HG03095 (cell line): ENCODE measurements at regions not wholly inside any gene's neighbourhood (a gene's known extent, or its start where the extent isn't known, plus 50 kb on each side); places are given as distances from the start of the nearest gene placed in this dataset.
"Not testable (repeated sequence)": the region's sequence is repeated elsewhere in the genome, so short reads cannot be mapped to it uniquely, and the experiment has no call there.

ENCODE experiments used
- ATAC-seq: cut with Tn5 transposase; IDR thresholded peaks from one replicate; pipeline ENCODE4 v1.9.1; 2021; ENCODE audit warnings: moderate library complexity; ENCODE audit not compliant: unreplicated experiment

DNA sequence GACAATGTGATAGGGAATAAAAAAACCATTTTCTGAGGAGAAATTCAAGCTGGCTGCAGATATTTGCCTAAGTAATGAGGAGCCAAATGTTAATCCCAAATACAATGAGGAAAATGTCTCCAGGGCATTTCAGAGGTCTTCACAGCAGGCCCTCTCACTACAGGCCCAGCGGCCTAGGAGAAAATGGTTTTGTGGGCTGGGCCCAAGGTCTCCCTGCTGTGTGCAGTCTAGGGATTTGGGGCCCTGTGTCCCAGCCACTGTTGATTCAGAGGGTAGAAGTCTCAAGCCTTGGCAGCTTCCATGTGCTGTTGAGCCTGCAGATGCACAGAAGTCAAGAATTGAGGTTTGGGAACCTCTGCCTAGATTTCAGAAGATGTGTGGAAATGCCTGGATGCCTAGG, 778.7 kb downstream of the CENPC start:
- no peak for ATAC-seq

DNA sequence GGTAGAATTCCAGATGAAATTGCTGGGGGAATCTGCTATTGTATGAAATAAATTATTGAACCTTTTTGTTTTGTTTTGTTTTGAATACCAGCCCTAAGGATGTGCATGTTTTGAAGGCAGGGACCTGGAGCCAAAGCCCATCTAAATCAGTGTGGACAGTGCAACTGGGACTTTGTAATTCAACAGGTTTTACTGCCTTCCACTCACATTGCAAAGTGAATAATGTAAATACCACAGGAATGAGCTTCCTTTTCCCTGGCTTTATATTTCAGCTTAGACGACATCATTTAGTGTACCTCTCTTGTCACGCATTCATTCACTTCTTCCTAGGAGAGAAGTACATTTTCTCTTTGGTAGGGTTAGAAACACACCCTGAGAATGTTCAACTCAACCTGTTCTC, 795.0 kb downstream of the CENPC start:
- no peak for ATAC-seq

DNA sequence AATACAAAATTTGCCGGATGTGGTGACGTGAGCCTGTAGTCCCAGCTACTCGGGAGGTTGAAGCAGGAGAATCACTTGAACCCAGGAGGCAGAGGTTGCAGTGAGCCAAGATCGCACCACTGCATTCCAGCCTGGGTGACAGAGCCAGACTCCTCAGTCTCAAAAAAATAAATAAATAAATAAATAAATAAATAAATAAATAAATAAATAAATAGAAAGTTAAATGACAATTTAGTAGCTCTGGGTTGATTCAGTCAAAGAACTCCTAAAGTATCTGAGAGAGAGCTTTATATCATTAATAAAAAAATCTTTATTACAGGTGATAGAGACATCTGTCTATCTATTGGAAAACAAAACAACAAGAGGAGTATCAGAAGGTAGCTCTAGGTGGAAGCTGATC, 798.4 kb downstream of the CENPC start:
- not testable (repeated sequence) for ATAC-seq

DNA sequence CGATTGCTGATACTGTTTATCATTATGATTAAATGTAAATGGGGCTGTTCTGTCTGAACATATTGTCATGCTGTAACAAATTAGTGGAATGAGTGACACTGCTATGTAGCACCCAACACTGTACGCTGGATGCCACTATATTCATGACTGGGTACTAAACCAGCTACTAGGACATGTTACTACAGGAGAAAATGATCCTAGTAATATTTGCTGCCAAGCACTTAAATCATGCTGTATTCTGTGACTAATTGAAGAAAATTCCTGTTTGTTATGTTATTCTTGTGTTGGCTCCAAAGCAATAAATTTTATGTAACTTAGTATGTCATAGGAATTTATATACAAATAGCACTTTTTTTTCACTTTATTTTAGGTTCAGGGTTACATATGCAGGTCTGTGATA, 804.2 kb downstream of the CENPC start:
- no peak for ATAC-seq

DNA sequence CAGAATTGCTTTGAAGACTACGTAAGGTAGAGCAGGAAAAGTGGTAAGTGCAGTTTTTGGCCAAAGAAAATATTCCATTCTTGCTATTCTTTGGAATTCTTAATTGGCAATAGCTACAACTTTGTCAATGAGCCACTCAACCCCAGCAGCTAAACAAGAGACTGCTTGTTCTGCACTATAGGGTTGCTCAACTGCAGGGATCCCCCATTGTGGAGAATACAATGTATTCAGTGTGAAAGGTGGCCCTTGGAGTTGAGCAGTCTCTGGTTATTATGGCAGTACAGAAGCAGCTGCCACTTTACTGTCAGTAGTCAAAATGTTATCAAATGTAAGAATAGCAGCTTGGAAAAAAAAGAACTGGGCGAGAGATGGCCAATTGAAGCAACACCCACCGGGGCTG, 808.7 kb downstream of the CENPC start:
- ATAC-seq: no peak

DNA sequence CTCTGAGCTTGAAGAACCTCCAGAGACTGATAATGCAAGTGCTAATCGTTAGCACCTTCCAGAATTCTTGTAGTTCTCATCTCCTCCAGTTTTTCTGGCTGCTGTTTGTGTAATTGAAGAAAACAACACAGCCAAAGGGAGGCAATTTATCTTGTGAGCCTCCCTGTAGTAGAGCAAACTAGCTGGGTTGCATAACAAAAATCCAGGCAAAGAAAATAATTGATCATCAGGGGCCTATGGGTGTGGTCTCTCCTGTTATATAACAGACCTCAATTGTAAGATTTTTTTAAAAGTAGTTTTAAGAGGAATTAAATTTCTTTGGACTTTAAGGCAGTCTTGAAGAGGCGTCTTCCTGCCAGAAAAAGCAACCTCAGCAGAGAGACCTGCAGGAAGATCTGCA, 817.0 kb downstream of the CENPC start:
- ATAC-seq: no peak

DNA sequence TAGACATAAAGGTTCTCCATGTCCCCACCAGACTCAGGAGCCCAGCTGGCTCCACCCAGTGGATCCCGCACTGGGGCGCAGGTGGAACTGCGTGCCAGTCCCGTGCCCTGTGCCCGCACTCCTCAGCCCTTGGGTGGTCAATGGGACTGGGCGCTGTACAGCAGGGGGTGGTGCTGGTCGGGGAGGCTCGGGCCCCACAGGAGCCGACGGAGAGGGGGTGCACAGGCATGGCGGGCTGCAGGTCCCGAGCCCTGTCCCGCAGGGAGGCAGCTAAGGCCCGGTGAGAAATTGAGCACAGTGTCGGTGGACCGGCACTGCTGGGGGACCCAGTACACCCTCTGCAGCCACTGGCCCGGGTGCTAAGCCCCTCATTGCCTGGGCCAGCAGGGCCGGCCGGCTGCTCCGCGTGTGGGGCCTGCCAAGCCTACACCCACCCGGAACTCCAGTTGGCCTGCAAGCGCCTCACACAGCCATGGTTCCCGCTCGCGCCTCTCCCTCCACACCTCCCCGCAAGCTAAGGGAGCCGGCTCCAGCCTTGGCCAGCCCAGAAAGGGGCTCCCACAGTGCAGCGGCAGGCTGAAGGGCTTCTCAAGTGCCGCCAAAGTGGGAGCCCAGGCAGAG, 832.9 kb downstream of the CENPC start:
- not testable (repeated sequence) for ATAC-seq

DNA sequence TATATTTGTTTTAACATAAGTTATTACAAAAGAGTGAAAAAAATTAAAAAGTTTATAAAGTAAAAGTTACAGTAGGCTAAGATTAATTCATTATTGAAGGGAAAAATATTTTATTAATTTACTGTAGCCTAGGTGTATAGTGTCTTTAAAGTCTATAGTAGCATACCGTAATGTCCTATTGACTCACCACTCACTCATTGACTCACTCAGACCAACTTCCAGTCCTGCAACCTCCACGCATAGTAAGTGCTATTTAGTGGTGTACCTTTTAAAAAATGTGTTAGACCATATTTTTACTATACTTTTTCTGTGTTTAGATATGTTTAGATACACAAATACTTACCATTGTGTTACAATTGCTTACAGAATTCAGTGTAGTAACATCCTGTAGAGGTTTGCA, 841.1 kb downstream of the CENPC start:
- no peak for ATAC-seq

DNA sequence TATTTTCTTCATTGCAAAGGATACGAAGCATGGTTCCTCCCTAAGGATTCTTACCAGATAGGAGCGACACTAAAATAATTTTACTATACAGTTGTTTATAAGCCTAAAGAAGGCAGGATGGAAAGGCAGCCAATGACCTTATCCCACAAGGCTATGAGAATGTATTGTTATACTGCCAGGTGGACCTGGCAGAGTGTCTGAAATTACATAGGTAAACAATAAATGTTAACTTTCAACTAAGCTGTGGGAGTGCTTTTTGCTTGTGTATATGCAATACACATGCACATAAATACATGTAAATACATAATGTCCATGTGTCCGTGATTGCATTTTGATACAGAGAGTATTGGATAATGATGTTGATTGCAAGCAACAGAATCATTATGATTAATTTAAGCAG, 850.6 kb downstream of the CENPC start:
- ATAC-seq: no peak

DNA sequence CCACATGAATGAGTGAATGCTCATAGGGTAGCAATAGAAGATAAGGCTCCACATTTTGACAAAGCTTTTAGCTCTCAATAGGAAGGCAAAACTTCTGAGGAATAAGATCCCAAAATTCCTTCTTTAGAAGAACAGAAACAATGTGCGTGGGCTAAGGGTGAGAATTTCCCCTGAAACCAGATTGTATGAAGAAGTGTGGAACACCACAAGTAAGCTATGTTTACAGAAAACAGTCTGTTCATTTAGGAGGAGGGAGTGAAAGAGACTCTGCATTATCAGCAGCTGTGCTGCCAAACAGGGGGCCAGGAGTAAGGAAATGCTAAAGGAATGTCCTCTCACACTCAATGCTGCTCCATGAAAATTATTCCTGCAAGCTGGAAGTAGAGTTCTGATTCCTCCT, 851.6 kb downstream of the CENPC start:
- ATAC-seq: no peak

DNA sequence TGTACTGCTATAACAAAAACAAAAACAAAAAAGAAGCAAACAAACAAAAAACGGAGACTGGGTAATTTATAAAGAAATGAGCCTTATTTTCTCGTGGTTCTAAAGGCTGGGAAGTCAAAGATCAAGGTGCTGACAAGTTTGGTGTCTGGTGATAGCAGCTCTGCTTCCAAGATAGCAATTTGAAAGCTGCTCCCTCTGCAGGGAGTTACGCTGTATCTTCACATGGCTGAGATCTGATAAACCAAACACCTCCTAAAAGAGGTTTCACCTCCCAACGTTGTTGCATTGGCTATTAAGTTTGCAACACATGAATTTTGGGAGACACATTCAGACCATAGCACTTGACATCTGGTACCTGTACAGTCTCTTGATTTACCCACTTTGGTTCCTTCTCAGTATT, 854.2 kb downstream of the CENPC start:
- no peak for ATAC-seq

DNA sequence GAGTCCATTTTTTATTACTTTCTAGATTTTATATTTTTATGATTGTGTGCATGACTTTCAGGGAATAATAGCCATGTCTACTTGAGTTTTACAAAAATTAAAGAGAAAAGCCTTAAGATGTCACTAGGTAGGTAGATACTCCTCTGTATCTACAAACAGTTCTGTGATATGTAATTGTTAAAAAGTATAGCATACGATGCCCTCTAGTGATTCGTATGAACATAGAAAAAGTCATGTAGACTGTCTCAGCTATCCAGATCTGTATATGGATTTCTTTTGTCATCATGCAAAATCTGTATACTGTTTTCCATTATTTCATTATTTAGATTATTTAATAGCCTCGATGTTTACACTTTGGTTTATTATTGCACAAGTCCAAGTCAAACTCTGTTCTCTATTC, 856.6 kb downstream of the CENPC start:
- no peak for ATAC-seq

DNA sequence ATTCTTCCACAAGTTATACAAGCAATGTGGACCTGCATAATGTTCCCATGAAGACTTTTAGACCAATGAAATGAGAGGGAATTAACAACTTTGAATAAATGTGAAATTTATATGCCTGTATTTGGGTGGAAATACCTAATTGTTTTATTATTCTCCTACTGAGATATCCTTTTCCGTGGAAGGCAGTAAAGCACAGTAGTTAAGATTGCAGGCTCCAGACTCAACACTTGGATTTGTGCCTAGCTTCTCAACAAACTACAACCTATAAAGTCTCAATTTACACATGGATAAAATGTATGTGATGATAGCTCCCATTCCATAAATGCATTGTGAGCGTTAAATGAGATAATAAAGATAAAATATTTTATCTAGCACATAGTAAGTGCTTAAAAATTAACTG, 857.8 kb downstream of the CENPC start:
- ATAC-seq: no peak

DNA sequence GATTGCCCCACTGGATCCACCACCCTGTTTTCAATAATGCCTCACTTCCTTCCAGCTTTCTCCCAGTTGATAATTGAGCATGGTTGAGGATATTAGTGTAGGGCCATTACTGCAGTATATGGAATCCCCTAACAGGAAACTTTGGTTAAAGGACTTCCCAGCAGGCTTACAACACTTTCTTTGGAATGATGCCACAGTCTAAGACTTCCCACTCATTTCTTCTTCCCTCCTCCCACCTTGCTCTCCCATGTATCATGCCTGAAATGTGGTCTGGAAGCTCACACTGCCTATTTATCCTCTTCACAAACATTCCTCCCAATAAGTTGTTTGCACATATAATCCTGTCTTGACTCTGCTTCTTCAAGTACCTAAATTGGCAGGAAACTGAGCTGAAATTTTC, 863.3 kb downstream of the CENPC start:
- ATAC-seq: no peak

DNA sequence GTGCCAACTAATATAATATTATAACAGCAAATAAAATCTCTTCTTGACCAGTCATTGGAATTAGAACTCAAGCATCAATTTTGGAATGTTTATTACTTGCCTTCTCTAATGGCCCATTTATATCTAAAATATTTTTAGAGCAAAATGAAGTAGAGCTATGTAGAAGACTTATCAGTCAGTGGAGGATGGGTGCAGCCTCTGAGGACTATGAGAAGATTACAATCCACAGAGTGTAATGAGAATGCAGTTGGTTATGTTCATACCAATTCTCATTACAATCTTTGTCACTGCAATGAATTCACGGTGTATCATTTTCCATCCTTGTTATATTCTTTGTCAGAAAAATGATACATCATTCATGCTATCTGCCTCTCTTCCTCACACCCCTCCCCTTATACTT, 878.1 kb downstream of the CENPC start:
- no peak for ATAC-seq

DNA sequence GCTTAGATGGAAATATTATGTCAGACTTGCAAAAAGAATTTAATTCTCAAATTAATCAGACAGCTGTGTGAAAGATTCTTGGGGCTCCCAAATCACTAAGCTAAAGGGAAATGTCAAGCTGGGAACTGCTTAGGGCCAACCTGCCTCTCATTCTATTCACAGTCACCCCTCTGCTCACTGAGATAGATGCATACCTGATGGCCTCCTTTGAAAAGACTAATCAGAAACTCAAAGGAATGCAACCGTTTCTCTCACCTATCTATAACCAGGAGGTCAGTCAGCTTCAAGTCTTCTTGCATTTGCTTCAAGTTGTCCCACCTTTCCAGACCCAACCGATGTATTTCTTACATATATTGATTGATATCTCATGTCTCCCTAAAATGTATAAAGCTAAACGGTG, 882.7 kb downstream of the CENPC start:
- ATAC-seq: no peak

DNA sequence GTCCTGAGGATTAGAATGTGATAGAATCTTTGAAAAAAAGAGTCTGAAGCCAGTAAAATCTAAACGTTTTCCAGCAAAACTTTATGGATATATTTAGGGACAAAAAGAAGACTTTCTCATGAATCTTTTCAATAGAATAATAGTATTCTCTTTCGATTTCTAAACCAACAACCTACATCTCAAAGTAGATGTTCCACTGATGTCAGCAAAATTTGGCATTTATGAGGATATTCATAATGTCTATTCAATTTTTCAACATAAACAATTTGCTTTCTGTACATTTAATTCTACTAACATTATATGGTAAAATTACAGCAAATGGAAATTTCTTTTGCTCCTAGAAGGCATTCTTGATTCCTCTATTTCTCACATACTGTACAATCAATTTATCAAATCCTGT, 886.5 kb downstream of the CENPC start:
- no peak for ATAC-seq

DNA sequence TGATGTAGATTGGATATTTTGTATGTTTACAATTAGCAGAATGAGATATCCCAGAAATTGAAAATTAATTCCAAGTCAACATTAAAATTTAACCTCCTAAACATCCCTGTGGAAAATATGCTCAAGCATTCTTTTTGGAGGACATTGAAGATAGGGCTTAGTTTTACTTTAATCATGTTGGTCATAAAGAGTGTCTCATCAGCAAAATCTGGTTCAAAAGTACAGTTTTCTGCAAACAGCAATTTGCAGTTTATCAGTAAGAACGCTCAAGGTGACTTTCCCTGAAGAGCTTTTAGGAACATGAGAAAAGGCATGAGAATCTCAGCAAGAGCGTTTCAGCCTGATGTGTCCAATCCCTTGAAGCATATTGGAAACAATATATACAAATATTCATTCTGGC, 889.8 kb downstream of the CENPC start:
- no peak for ATAC-seq

DNA sequence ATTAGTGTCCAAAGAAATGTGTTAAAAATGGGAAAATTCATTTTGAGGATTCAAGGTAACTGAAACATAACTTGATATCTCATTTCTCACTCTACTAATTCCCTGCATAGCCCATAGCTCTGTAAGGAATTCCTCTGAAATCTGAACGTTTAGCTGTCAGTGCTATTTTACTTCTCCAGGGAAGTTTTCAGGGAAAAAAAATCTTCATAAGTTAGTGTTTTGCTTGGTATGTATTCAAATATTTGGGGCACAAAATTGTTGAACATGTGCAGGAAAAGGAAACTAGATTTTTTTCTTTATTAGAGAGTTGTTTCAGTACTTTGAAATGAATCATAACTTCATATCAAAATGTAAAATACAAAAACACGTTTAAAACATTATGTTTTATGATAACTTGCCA, 891.4 kb downstream of the CENPC start:
- no peak for ATAC-seq

DNA sequence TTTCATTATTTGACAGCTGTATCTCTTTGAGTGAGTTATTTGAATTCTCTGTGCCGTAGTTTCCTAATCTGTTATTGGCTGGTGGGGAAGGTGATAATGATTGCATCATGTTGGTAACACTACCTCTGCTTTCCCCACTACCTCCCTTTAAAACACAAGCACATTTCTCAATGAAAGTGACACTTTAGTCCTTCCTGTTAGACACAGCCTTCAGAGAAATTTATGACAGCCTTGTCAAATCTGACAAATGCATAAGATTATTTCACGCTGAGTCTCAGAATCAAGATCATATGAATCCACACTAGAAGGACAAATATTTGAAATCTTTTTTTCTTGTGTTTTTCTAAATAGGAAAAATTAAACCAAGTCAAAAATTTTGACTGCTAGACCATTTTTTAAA, 896.1 kb downstream of the CENPC start:
- ATAC-seq: no peak

DNA sequence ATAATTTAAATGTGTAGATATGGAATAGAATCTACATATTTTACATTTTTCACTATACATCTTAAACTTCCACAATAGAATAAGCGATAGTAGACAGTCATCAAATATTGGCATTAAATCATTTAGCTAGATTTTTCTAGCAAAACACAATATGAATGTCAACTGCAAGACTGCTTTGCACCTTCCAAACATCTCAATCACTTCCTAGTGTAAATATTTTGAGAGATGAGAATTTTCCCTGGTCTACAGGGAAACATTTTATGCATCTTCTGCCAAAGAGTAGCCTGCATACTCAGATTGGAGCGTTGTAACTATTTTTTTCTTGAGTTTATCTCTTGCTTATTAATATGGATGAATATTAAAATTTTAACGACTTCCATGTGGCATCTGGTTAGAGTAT, 897.4 kb downstream of the CENPC start:
- no peak for ATAC-seq

DNA sequence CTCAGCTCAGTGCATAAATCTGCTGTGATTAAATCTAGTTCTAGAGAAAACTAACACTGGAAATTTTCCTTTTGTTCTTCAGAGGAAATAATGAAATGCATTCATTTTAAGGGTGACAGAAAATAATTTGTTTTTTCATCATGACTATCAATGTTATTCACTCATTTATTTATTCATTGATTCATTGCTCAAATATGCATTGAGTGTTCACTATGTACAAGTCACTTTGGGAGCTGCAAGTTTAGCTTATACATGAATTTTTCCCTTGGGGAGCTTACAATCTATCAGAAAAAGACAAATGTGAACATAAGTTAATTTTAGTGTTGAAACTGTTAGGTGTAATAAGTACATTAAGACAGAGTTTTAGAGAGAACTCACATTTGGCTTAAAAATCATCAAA, 897.8 kb downstream of the CENPC start:
- ATAC-seq: no peak

DNA sequence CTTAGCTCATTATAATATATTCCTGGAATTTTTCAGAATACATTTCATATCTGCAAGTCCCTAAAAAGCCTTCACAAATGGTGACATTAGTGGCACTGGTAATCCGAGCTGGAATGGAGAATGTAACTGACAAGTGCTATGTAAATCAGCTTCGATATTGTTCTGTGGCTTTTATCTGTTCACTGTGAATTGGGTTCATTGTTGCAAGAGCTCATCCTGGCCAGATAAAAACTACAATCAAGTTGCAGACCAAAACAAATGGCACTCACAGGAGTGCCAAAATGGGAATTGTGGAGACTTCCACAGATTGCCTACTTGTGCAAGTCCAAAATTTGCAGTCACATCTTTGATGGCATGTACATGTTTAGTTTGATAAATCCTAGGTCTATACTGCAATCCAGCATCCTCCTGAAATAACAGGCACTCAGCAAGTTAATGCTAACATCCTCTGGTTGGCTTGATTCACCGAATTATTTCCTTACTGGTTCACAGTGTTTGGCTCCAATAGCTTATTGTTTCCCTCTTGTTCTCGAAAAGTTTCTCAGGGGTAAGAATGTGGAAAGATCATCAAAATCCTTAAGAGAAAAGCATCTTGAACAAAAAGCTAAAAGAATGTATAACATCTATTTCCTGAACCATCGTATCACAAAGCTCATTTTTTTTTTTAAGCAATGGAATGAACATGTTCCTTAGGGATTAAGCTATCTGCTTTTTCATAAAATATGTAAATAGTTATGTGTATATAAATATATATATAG, 904.9 kb downstream of the CENPC start:
- no peak for ATAC-seq
